ENCODE measurements at regions not wholly inside any gene's neighbourhood (a gene's known extent, or its start where the extent isn't known, plus 50 kb on each side); places are given as distances from the start of the nearest gene placed in this dataset.

DNA sequence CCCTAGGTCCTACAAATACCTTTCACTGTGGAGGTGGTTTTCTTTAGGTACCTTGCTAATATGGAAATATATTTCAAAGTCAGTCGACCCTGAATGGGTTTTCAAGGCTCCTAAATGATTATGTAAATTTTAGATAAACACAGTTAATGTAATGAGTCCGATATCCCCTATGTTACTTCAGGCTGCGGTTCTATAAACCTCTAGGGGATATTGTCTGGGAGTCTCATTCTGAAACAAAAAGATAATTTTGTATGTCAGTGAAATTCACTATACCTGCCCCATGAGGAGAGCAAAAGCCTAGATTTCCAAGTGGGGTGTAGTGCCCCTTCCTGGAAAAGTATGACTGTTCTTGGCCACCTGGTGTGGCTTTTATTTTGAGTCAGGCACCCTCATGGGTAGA lies 377.3 kb downstream of the ICE1 start:
- WGBS = 81% methylated on average over 3 of the region's 3 CpGs
- H3K27ac ChIP-seq (ENCODE audit: low read length) = no peak overlapping the region
- H3K9me3 ChIP-seq (ENCODE audit: control insufficient read depth, low read length) = no peaks in the 10 kb centered on the region
- no peaks in the 10 kb centered on the region for H3K27me3 ChIP-seq (ENCODE audit: control insufficient read depth, insufficient read depth)
- no peaks in the 10 kb centered on the region for H3K4me1 ChIP-seq (ENCODE audit: control insufficient read depth, insufficient read depth, low read length)
- H3K4me3 ChIP-seq (ENCODE audit: low read length) = no peak overlapping the region
- intact Hi-C loops (cut with DNase I) = loop anchor here in 1 of 4 donors (10.0 kb wide), 1 partner anchor 305 kb away; no protein-coding TSS in a partner anchor
- ATAC-seq (no peak), DNase-seq (no peak)

DNA sequence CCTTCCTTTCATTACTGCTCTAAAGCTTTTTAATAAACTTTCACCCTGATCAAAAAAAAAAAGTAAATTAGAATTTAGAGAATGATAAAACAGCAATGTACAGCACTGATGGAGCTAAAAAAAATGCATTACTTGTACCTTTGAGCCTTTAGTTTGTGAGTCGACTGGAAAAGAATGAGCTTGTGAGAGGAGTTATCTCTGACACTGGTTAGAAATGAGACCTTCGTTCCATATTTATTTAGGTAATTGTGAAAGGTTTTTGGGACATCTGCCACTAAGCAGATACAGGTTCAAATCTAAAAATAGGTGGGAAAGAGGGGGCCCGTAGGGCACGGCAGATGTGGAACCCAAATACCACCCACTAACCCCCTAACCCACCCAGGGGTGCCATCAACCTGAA lies 376.8 kb downstream of the ICE1 start:
- Histone ChIP-seq H3K27ac (ENCODE audit: low read length) (no peak overlapping the region), H3K9me3 (ENCODE audit: control insufficient read depth, low read length) (no peaks in the 10 kb centered on the region), H3K27me3 (ENCODE audit: control insufficient read depth, insufficient read depth) (no peaks in the 10 kb centered on the region), H3K4me1 (ENCODE audit: control insufficient read depth, insufficient read depth, low read length) (no peaks in the 10 kb centered on the region), H3K4me3 (ENCODE audit: low read length) (no peak overlapping the region)
- no peak for DNase-seq
- ATAC-seq = no peak
- intact Hi-C loops (cut with DNase I) = loop anchor here in 1 of 4 donors (10.0 kb wide), 1 partner anchor 304 kb away; no protein-coding TSS in a partner anchor
- WGBS = 81% methylated on average over 4 of the region's 4 CpGs

DNA sequence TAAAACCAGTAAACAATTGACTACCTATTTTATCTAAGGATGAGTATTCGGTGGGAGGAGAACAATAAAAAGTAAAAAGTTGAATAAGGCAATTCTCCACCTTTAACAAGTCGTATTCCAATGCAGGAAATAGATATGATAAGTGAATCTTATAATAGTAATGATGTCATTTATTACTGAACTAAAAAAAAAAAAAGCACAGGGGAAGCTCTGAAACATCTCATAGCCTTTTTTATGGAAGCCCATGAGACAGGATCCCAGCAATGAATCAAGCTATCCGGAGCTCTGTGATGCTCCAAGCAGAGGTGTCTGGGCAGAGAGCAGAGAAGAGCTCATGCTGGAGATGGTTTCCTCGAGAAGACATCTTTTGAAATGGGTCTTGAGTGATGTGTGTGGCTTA lies 376.0 kb downstream of the ICE1 start:
- no peaks in the 10 kb centered on the region for H3K4me1 ChIP-seq (ENCODE audit: control insufficient read depth, insufficient read depth, low read length)
- no peak overlapping the region for H3K4me3 ChIP-seq (ENCODE audit: low read length)
- no peaks in the 10 kb centered on the region for H3K9me3 ChIP-seq (ENCODE audit: control insufficient read depth, low read length)
- ATAC-seq = no peak
- no peaks in the 10 kb centered on the region for H3K27me3 ChIP-seq (ENCODE audit: control insufficient read depth, insufficient read depth)
- DNase-seq = no peak
- intact Hi-C loops (cut with DNase I) = loop anchor here in 1 of 4 donors (10.0 kb wide), 1 partner anchor 304 kb away; no protein-coding TSS in a partner anchor
- no peak overlapping the region for H3K27ac ChIP-seq (ENCODE audit: low read length)
- WGBS = 36% methylated on average over 4 of the region's 4 CpGs

DNA sequence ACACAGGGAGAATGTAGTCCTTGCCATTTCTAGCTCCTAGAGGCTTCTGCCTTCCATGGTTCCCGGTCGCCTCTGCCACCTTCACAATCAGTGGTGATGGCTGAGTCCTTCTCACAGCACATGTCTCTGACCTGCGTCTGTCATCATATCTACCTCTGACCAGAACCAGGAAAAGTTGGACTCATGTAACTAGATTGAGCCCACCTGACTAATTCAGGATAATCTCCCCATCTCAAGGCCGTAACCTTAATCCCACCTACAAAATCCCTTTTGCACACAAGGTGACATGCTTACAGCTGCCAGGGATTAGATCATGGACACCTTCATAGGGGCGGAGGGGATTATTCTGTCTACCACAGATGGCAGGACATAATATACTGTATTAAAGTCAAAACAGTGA lies 375.6 kb downstream of the ICE1 start:
- H3K27ac ChIP-seq (ENCODE audit: low read length) = no peak overlapping the region
- no peaks in the 10 kb centered on the region for H3K27me3 ChIP-seq (ENCODE audit: control insufficient read depth, insufficient read depth)
- WGBS = 86% methylated on average over 5 of the region's 5 CpGs
- no peaks in the 10 kb centered on the region for H3K4me1 ChIP-seq (ENCODE audit: control insufficient read depth, insufficient read depth, low read length)
- ATAC-seq (no peak), DNase-seq (no peak)
- H3K9me3 ChIP-seq (ENCODE audit: control insufficient read depth, low read length) = no peaks in the 10 kb centered on the region
- no peak overlapping the region for H3K4me3 ChIP-seq (ENCODE audit: low read length)
- intact Hi-C loops (cut with DNase I) = loop anchor here in 1 of 4 donors (10.0 kb wide), 1 partner anchor 303 kb away; no protein-coding TSS in a partner anchor

DNA sequence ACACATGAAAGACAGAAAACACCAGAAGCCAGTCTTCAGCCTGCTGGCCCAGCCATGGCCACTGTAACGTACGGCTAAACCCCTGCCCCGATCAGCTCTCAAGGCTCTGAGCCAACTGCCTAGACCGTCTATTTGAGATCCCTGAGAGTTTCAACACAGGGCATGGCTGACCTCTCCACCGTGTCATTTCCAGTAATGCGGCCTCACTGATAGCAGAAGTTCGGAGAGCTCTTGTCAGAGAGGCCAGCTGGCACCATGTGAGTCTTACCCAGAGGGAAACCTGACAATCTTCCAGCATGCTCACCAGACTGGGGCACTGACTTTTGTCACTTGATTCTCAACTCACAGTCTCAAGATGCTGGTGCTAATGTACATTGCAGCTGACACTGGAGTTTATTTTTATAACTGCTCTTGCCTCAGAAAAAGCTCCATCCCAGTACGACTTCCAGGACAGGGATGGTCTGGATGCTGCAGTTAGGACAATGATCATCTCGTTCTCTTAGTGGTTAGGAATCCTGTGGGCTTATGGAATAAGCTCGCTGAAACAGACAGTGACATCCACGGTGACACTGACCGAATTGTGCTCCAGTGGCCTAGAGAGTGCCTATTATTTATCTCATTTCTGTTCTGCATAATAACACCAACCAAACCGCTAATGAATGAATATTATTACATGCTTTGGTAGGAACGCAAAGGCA lies 372.7 kb downstream of the ICE1 start:
- DNase-seq = peak; percentile 52 to 59 (median 58)
- Histone ChIP-seq H3K4me3 (ENCODE audit: low read length) (no peak overlapping the region), H3K9me3 (ENCODE audit: control insufficient read depth, low read length) (no peaks in the 10 kb centered on the region), H3K27me3 (ENCODE audit: control insufficient read depth, insufficient read depth) (no peaks in the 10 kb centered on the region), H3K27ac (ENCODE audit: low read length) (peak overlapping the region; percentile 7), H3K4me1 (ENCODE audit: control insufficient read depth, insufficient read depth, low read length) (no peaks in the 10 kb centered on the region)
- peak; percentile 89 to 96 for ATAC-seq
- intact Hi-C loops (cut with DNase I) = loop anchor here in 1 of 4 donors (10.0 kb wide), 1 partner anchor 300 kb away; no protein-coding TSS in a partner anchor
- 48% methylated on average over 14 of the region's 14 CpGs for WGBS

DNA sequence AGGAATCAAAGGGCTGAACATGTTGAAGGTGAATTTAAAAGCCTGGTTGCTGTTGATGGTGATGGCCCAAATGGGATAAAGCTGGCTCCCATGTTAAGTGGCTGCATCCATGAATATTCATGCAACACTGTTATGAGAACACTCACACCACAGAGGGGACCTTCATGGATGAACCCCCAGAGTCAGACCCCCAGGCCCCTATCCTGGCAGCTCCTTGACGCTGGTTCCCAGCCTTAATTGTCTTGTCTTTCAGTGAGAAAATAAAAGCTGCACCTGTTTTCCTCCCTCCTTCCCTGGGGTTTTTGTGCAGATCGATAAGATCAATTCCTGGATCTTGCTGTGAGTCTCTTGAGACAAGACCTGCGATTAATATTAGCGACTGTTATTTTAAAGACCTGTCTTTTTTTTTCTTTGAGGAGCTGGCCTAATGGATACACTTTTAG lies 371.7 kb downstream of the ICE1 start:
- Histone ChIP-seq H3K4me1 (ENCODE audit: control insufficient read depth, insufficient read depth, low read length) (no peaks in the 10 kb centered on the region), H3K27ac (ENCODE audit: low read length) (no peak overlapping the region), H3K4me3 (ENCODE audit: low read length) (no peak overlapping the region), H3K9me3 (ENCODE audit: control insufficient read depth, low read length) (no peaks in the 10 kb centered on the region), H3K27me3 (ENCODE audit: control insufficient read depth, insufficient read depth) (no peaks in the 10 kb centered on the region)
- intact Hi-C loops (cut with DNase I) = loop anchor here in 1 of 4 donors (10.0 kb wide), 1 partner anchor 299 kb away; no protein-coding TSS in a partner anchor
- DNase-seq (no peak), ATAC-seq (no peak)
- WGBS = 80% methylated on average over 4 of the region's 4 CpGs

DNA sequence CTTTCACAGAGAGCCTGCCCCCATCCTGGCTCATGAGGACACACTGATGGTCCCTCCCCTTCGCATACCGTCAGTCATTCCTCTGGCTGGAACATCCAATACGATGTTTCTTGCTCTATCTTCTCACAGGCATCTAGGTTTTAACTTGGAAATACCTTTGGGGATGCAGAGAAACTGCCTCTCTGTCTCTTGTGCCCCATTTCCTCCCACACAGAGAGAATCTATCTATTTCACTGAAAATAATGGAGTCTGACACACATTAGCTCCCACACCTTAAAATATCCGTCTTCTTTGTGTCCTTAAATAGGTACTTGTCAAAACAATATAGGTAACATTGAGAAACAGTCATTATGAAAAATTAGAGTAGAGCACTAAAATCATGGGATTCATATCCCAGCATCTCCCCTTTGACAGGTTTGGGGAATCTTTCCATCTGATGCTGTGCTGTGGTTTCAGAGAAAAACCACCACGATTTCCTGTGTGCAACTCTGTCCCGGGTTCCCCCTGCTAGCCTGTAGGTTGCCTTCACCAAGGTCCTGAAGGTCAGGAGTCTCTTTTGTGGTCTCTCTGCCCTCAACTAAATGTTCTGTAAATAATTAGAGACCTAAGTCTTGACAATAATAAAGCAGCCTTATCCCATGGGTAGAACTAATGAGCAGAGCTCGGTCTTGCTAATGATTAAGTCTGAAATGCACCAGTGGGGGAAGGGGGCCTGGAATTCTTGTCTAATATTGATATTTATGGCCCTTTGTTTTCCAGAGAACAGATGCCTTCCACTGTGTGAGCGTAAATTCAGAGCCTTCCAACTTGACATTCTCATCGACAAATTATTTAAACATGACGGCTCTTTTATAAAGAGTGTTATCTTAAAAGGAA lies 371.0 kb downstream of the ICE1 start:
- 76% methylated on average over 10 of the region's 10 CpGs for whole genome bisulfite sequencing
- Histone ChIP-seq H3K4me1 (ENCODE audit: control insufficient read depth, insufficient read depth, low read length) (no peaks in the 10 kb centered on the region), H3K4me3 (ENCODE audit: low read length) (no peak overlapping the region), H3K27me3 (ENCODE audit: control insufficient read depth, insufficient read depth) (no peaks in the 10 kb centered on the region), H3K27ac (ENCODE audit: low read length) (no peak overlapping the region), H3K9me3 (ENCODE audit: control insufficient read depth, low read length) (no peaks in the 10 kb centered on the region)
- DNase-seq = no peak
- no peak for ATAC-seq
- intact Hi-C loops (cut with DNase I) = loop anchor here in 1 of 4 donors (10.0 kb wide), 1 partner anchor 299 kb away; no protein-coding TSS in a partner anchor

DNA sequence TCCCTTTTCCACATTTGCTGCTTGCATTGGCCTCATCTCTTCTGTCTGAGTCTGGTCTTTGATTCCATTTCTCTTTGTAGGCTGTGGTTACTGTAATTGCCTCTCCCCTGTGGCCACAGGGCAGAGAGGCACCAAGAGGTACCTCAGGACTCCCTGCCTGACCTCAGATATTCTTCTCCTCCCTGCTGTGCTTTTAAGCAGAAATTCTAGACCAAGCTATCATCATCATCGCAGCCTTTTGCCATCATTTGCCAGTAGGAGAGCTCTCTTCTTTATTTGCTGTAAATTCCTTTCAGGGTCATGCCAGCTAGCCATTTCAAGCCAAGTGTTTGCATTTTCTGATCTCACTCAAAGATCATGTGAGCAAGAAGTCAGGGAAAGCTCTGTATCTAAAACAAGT lies 369.6 kb downstream of the ICE1 start:
- ATAC-seq (no peak), DNase-seq (no peak)
- Histone ChIP-seq H3K4me3 (ENCODE audit: low read length) (no peak overlapping the region), H3K27me3 (ENCODE audit: control insufficient read depth, insufficient read depth) (no peaks in the 10 kb centered on the region), H3K27ac (ENCODE audit: low read length) (no peak overlapping the region), H3K4me1 (ENCODE audit: control insufficient read depth, insufficient read depth, low read length) (no peaks in the 10 kb centered on the region), H3K9me3 (ENCODE audit: control insufficient read depth, low read length) (peaks cover 1% of the 10 kb centered on the region)
- WGBS = 79% methylated on average over 1 of the region's 1 CpG
- intact Hi-C loops (cut with DNase I) = loop anchor here in 1 of 4 donors (10.0 kb wide), 1 partner anchor 297 kb away; no protein-coding TSS in a partner anchor

DNA sequence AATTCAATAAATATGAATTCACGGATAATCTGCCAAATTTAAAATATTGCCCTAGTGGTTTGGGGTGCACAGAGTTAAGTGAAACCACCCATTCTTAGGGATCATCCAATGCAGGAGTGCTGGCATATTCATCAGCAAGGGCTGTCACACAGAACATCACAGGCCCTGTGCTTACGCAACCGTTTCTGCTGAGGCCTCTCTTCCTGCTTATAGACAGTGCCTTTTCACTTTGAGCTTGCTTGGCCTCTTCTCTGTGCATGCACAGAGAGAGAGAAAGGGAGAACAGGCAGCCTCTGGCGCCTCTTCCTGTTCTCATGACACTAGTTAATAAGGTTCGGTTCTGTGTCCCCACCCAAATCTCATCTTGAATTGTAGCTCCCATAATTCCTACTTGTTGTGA lies 366.3 kb downstream of the ICE1 start:
- Histone ChIP-seq H3K4me1 (ENCODE audit: control insufficient read depth, insufficient read depth, low read length) (no peaks in the 10 kb centered on the region), H3K4me3 (ENCODE audit: low read length) (no peak overlapping the region), H3K9me3 (ENCODE audit: control insufficient read depth, low read length) (peaks cover 2% of the 10 kb centered on the region), H3K27me3 (ENCODE audit: control insufficient read depth, insufficient read depth) (no peaks in the 10 kb centered on the region), H3K27ac (ENCODE audit: low read length) (no peak overlapping the region)
- ATAC-seq = no peak
- DNase-seq = no peak
- intact Hi-C loops (cut with DNase I) = no loop called here
- WGBS = 83% methylated on average over 5 of the region's 5 CpGs

DNA sequence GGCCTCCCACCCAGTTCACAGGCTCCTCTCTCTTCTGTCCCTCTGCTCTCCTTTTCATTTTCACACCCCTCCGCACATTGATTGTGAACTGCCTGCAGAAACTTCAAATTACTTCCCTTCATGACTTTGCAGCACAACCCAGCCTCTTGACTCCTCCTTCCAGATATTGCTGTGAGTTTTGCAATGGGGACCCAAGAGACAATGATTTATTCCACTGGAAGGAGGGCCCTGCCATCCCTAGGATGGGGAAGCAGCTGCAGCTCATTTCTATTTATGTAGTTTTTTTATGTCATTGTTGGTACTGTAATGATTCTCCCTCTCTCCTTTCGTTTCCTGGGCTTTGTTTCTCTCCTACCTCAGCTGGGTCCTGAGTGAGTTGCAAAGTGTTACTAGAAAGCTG lies 364.9 kb downstream of the ICE1 start:
- no peak overlapping the region for H3K4me3 ChIP-seq (ENCODE audit: low read length)
- no peaks in the 10 kb centered on the region for H3K27me3 ChIP-seq (ENCODE audit: control insufficient read depth, insufficient read depth)
- no peak overlapping the region for H3K27ac ChIP-seq (ENCODE audit: low read length)
- no peaks in the 10 kb centered on the region for H3K4me1 ChIP-seq (ENCODE audit: control insufficient read depth, insufficient read depth, low read length)
- H3K9me3 ChIP-seq (ENCODE audit: control insufficient read depth, low read length) = peaks cover 2% of the 10 kb centered on the region
- peak in 1 of 2 donors; percentile 41 for ATAC-seq
- no peak for DNase-seq
- intact Hi-C loops (cut with DNase I) = no loop called here
- WGBS = 76% methylated on average over 2 of the region's 2 CpGs

DNA sequence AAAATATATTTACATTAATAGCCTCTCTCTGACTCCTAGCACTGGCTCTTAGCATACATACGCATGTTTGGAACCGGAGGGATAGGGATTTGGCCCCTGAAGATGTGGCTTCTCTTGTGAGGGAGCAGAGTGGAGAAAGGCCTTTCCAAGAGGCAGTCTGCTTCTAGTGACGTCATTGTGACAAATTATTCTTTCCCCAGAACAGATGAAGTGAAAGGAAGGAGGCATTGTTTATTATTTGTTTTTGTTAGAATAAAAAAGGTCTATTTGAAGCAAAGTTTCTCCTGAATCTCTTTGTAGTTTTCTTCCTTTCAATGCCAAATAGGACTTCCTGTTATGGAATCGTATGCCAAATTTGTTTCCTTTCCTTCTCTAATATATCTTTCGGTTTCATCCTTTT lies 361.6 kb downstream of the ICE1 start:
- no peak overlapping the region for H3K4me3 ChIP-seq (ENCODE audit: low read length)
- intact Hi-C loops (cut with DNase I) = no loop called here
- DNase-seq (no peak), ATAC-seq (no peak)
- H3K9me3 ChIP-seq (ENCODE audit: control insufficient read depth, low read length) = peaks cover 3% of the 10 kb centered on the region
- H3K4me1 ChIP-seq (ENCODE audit: control insufficient read depth, insufficient read depth, low read length) = no peaks in the 10 kb centered on the region
- H3K27ac ChIP-seq (ENCODE audit: low read length) = no peak overlapping the region
- 38% methylated on average over 5 of the region's 5 CpGs for WGBS
- H3K27me3 ChIP-seq (ENCODE audit: control insufficient read depth, insufficient read depth) = no peaks in the 10 kb centered on the region
